GM23338 (cell line): ENCODE measurements at regions not wholly inside any gene's neighbourhood (a gene's known extent, or its start where the extent isn't known, plus 50 kb on each side); places are given as distances from the start of the nearest gene placed in this dataset.
A peak's percentile ranks its signal among the peaks of the same experiment; 100 is the strongest.
"Not testable (repeated sequence)": the region's sequence is repeated elsewhere in the genome, so short reads cannot be mapped to it uniquely, and the experiment has no call there.

Experiments used
- ATAC-seq: fragments of 200-7000 bp; cut with Tn5 transposase; 3 replicates; pipeline ENCODE4 v1.9.1; 2020
- DNase-seq: peaks from one replicate; pipeline ENCODE4 v3.0.0-alpha.2; 2015; ENCODE audit warnings: low spot score
- H2AFZ ChIP-seq: fragments of 200-600 bp; sonication (generic); 2 replicates; pipeline ENCODE4 v1.8.0; 2016; ENCODE audit warnings: antibody characterized with exemption, mild to moderate bottlenecking, moderate library complexity
- H3F3A ChIP-seq: fragments of 200-600 bp; sonication (generic); replicated peaks from 2 replicates; pipeline ENCODE4 v1.8.0; 2017; ENCODE audit warnings: antibody characterized with exemption, mixed run types, low read depth
- H3K27ac ChIP-seq: fragments of 200-600 bp; sonication (generic); 2 replicates; pipeline ENCODE4 v1.6.1; 2016; ENCODE audit warnings: low read depth
- H3K27me3 ChIP-seq: fragments of 200-600 bp; sonication (generic); 2 replicates; pipeline ENCODE4 v1.8.0; 2016; ENCODE audit warnings: mild to moderate bottlenecking, mixed run types, moderate library complexity; ENCODE audit not compliant: insufficient read depth
- H3K36me3 ChIP-seq: fragments of 200-600 bp; sonication (generic); 2 replicates; pipeline ENCODE4 v1.8.0; 2016; ENCODE audit warnings: mild to moderate bottlenecking; ENCODE audit not compliant: insufficient read depth
- H3K4me1 ChIP-seq: fragments of 200-600 bp; sonication (generic); 2 replicates; pipeline ENCODE4 v1.8.0; 2016; ENCODE audit warnings: mild to moderate bottlenecking, moderate library complexity; ENCODE audit not compliant: insufficient read depth
- H3K4me2 ChIP-seq: fragments of 200-600 bp; sonication (generic); 2 replicates; pipeline ENCODE4 v1.7.1; 2017; ENCODE audit warnings: mixed run types
- H3K4me3 ChIP-seq: fragments of 200-600 bp; sonication (generic); 2 replicates; pipeline ENCODE4 v1.6.1; 2016; ENCODE audit warnings: mixed run types
- H3K79me2 ChIP-seq: fragments of 200-600 bp; sonication (generic); replicated peaks from 2 replicates; pipeline ENCODE4 v1.8.0; 2017; ENCODE audit warnings: mild to moderate bottlenecking; ENCODE audit not compliant: insufficient read depth
- H3K9me2 ChIP-seq: fragments of 200-600 bp; sonication (generic); 2 replicates; pipeline ENCODE4 v1.8.0; 2017; ENCODE audit not compliant: insufficient read depth
- H4K20me1 ChIP-seq: fragments of 200-600 bp; sonication (generic); replicated peaks from 2 replicates; pipeline ENCODE4 v1.8.0; 2017; ENCODE audit warnings: mild to moderate bottlenecking; ENCODE audit not compliant: insufficient read depth
- H3K27ac Mint-ChIP-seq: 2 replicates; pipeline ENCODE4 v1.8.0; 2020; ENCODE audit warnings: inconsistent platforms, mild to moderate bottlenecking, moderate library complexity, mixed read lengths
- H3K27me3 Mint-ChIP-seq: 3 replicates; pipeline ENCODE4 v1.8.0; 2022; ENCODE audit warnings: low read depth, mild to moderate bottlenecking, moderate library complexity, mixed read lengths, inconsistent platforms; ENCODE audit not compliant: insufficient read depth, poor library complexity
- H3K36me3 Mint-ChIP-seq: 3 replicates; pipeline ENCODE4 v1.8.0; 2021; ENCODE audit warnings: low read depth, mild to moderate bottlenecking, inconsistent platforms, moderate library complexity, mixed read lengths
- H3K4me1 Mint-ChIP-seq: 3 replicates; pipeline ENCODE4 v1.8.0; 2020; ENCODE audit warnings: mild to moderate bottlenecking, inconsistent platforms, mixed read lengths
- H3K4me3 Mint-ChIP-seq: 3 replicates; pipeline ENCODE4 v1.8.0; 2021; ENCODE audit warnings: moderate library complexity, mild to moderate bottlenecking, inconsistent platforms, mixed read lengths
- H3K9me3 Mint-ChIP-seq: 3 replicates; pipeline ENCODE4 v1.8.0; 2020; ENCODE audit warnings: moderate library complexity, mild to moderate bottlenecking, inconsistent platforms, mixed read lengths
- TF ChIP-seq, protein P1 (sequence below), 2 experiments: fragments of 200-600 bp in 1 of 2; sonication (generic) in 1 of 2; conservative IDR thresholded peaks; 2 replicates each; pipeline versions ENCODE4 v1.5.1 to v1.6.1; 2016 to 2017; ENCODE audit warnings: antibody characterized with exemption in 2 of 2, low read depth in 2 of 2, mild to moderate bottlenecking in 2 of 2, moderate library complexity in 1 of 2

DNA sequence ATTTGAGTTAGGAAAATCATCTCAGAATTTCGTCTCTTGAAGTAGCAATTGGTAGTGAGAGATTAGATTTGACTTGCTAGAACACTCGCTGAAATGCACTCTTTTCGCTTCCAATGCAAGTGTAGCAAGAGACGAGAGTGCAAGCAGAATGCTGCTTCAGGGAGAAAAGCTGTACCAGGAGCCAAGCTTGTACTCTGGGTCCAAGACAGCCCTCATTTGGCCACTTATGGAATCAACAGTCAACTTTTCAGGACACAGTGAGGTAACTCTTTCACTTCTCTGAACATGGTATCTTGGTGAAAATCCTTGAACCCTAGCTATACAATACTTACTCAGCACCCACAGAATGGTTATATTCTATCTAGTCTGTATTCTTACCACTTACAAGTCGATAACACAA, 107.6 kb upstream of the TERB2 start:
- not testable (repeated sequence) for H3K4me2 ChIP-seq, H3K4me3 ChIP-seq, H3K27me3 Mint-ChIP-seq, H3K4me1 ChIP-seq, H2AFZ ChIP-seq, H3K27ac Mint-ChIP-seq, H3K9me2 ChIP-seq, H3K27ac ChIP-seq, H3K36me3 ChIP-seq, H3K36me3 Mint-ChIP-seq, ATAC-seq, H3F3A ChIP-seq, H3K4me3 Mint-ChIP-seq, H3K79me2 ChIP-seq, H3K4me1 Mint-ChIP-seq, H4K20me1 ChIP-seq, H3K9me3 Mint-ChIP-seq, H3K27me3 ChIP-seq
- peak; percentile 2 for DNase-seq

DNA sequence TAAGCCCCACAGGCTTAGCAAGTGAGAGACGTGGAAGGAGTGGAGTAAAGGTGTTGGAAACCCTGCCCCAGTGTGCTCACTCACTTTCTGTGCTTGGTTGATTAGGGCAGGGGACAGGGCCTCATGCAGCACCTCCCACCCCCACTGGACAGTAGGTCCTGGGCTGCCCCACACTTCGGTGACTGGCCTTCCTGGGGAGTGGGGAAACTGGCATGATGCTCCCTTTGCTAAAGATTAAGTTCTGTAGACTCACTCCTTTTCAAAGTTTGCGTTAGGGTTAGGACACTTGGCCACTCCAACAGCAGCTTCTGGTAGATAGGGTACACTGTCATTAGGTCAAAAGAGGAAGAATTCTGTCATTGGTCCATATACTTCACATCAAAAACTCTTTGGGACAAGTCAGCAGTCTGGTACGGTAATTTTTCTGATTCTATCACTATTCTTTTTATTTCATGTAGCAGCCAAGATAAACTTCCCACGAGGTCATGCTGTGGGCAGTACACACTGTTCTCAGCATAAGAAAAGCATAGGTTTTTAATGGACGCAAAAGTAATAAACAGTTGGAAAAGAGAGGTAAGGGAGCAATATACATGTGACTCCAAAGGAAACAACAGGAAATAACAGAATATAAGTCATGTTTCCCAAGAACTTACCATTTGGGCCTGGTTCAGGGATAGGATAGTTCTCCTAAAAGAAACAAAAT, 106.6 kb upstream of the TERB2 start:
- not testable (repeated sequence) for H3K4me3 ChIP-seq, H3K9me3 Mint-ChIP-seq, H3K4me3 Mint-ChIP-seq, H3K79me2 ChIP-seq, H3K27ac ChIP-seq, H3K4me2 ChIP-seq, H3K27ac Mint-ChIP-seq, H3K36me3 Mint-ChIP-seq, H3K27me3 Mint-ChIP-seq, H2AFZ ChIP-seq, H4K20me1 ChIP-seq, H3K36me3 ChIP-seq, ATAC-seq, H3F3A ChIP-seq, H3K9me2 ChIP-seq, H3K4me1 Mint-ChIP-seq, DNase-seq, H3K4me1 ChIP-seq, H3K27me3 ChIP-seq

- H3K27ac ChIP-seq, H3K9me2 ChIP-seq, H3K27ac Mint-ChIP-seq, H3K36me3 Mint-ChIP-seq, H3K27me3 Mint-ChIP-seq, H3K4me3 Mint-ChIP-seq, H3F3A ChIP-seq, H2AFZ ChIP-seq, H4K20me1 ChIP-seq, H3K4me2 ChIP-seq, H3K9me3 Mint-ChIP-seq, H3K36me3 ChIP-seq, H3K27me3 ChIP-seq, H3K4me1 ChIP-seq, H3K79me2 ChIP-seq, H3K4me1 Mint-ChIP-seq, H3K4me3 ChIP-seq: not testable (repeated sequence)
- DNase-seq: peak; percentile 79
- ATAC-seq: peak; percentile 94
- TF ChIP-seq, protein P1, sequence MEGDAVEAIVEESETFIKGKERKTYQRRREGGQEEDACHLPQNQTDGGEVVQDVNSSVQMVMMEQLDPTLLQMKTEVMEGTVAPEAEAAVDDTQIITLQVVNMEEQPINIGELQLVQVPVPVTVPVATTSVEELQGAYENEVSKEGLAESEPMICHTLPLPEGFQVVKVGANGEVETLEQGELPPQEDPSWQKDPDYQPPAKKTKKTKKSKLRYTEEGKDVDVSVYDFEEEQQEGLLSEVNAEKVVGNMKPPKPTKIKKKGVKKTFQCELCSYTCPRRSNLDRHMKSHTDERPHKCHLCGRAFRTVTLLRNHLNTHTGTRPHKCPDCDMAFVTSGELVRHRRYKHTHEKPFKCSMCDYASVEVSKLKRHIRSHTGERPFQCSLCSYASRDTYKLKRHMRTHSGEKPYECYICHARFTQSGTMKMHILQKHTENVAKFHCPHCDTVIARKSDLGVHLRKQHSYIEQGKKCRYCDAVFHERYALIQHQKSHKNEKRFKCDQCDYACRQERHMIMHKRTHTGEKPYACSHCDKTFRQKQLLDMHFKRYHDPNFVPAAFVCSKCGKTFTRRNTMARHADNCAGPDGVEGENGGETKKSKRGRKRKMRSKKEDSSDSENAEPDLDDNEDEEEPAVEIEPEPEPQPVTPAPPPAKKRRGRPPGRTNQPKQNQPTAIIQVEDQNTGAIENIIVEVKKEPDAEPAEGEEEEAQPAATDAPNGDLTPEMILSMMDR (conservative IDR thresholded peaks at IDR 0.05; ENCODE audit: low read depth in 2 of 2): peak; percentile 72 to 91
Measured at GRCh38 chr15:44853304-44853950, 103.1 kb upstream of the TERB2 start.

GRCh38 chr15:44854696-44855095, 101.8 kb upstream of the TERB2 start:
- H3K27ac ChIP-seq, H2AFZ ChIP-seq, H3K27ac Mint-ChIP-seq, H3K4me1 ChIP-seq, H3F3A ChIP-seq, ATAC-seq, H3K9me3 Mint-ChIP-seq, H3K4me3 Mint-ChIP-seq, H4K20me1 ChIP-seq, H3K4me3 ChIP-seq, H3K9me2 ChIP-seq, H3K36me3 ChIP-seq, H3K79me2 ChIP-seq, DNase-seq, H3K36me3 Mint-ChIP-seq, H3K27me3 ChIP-seq, H3K4me2 ChIP-seq, H3K27me3 Mint-ChIP-seq, H3K4me1 Mint-ChIP-seq: not testable (repeated sequence)

DNA sequence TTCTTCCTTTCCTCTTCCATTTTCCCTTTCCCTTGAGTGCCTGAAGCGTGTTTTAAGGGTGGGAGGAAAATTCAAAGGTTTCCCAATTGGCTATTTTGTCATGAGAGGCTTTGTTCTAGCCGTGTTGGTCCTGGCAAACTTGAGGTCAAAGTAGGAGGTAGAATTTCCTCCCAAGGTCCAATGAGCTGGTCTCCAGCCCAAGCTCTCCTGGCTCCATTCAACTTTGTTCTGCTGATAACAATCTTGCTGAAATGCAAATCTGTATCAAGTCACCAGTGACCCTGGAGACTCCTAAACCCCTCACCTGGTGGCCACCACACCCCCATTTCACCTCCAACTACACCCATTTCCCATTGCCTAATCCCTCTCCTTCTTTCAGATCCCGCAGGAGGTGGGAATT, 100.2 kb upstream of the TERB2 start:
- not testable (repeated sequence) for H3K27ac ChIP-seq, H3K79me2 ChIP-seq, H4K20me1 ChIP-seq, H3K4me3 Mint-ChIP-seq, H3K27me3 Mint-ChIP-seq, H3K4me1 Mint-ChIP-seq, H3K4me1 ChIP-seq, H3F3A ChIP-seq, ATAC-seq, DNase-seq, H3K27me3 ChIP-seq, H2AFZ ChIP-seq, H3K4me3 ChIP-seq, H3K4me2 ChIP-seq, H3K27ac Mint-ChIP-seq, H3K9me2 ChIP-seq, H3K36me3 ChIP-seq, H3K36me3 Mint-ChIP-seq
- peaks cover 16% of the 10 kb centered on the region for H3K9me3 Mint-ChIP-seq

- H3K27me3 Mint-ChIP-seq, H3K27ac Mint-ChIP-seq, H3K79me2 ChIP-seq: not testable (repeated sequence)
Measured at GRCh38 chr15:44857164-44857710, 99.2 kb upstream of the TERB2 start.

More at GRCh38 chr15:44857164-44857710, 99.2 kb upstream of the TERB2 start:
- H3K4me1 Mint-ChIP-seq, H4K20me1 ChIP-seq, H3K36me3 ChIP-seq, ATAC-seq, H2AFZ ChIP-seq, H3K4me3 Mint-ChIP-seq, H3K4me1 ChIP-seq, H3K9me2 ChIP-seq, H3K27ac ChIP-seq, H3K4me2 ChIP-seq, H3F3A ChIP-seq, H3K4me3 ChIP-seq, H3K27me3 ChIP-seq, DNase-seq, H3K36me3 Mint-ChIP-seq: not testable (repeated sequence)
- peaks cover 26% of the 10 kb centered on the region for H3K9me3 Mint-ChIP-seq
